SU-DHL-6 (cell line): ENCODE measurements at regions not wholly inside any gene's neighbourhood (a gene's known extent, or its start where the extent isn't known, plus 50 kb on each side); places are given as distances from the start of the nearest gene placed in this dataset.

Experiments used
- H2AFZ ChIP-seq: fragments of 200-600 bp; sonication (generic); 2 replicates; pipeline ENCODE4 v1.6.1; 2014; ENCODE audit warnings: low read depth, mild to moderate bottlenecking, moderate library complexity, mixed read lengths, antibody characterized with exemption, low read length; ENCODE audit not compliant: severe bottlenecking
- H3F3A ChIP-seq: fragments of 200-600 bp; shearing (Covaris generic); 2 replicates; pipeline ENCODE4 v1.6.0; 2016; ENCODE audit warnings: antibody characterized with exemption, mild to moderate bottlenecking; ENCODE audit not compliant: insufficient read depth
- H3K27ac ChIP-seq: fragments of 200-600 bp; sonication (generic); 2 replicates; pipeline ENCODE4 v1.5.1; 2016; ENCODE audit warnings: low read depth, mild to moderate bottlenecking, low read length, moderate library complexity, mixed read lengths
- H3K27me3 ChIP-seq: fragments of 200-600 bp; sonication (generic), shearing (Covaris generic); 2 replicates; pipeline ENCODE4 v1.6.0; 2014; ENCODE audit warnings: mild to moderate bottlenecking, low read length
- H3K36me3 ChIP-seq: fragments of 200-600 bp; sonication (generic); 2 replicates; pipeline ENCODE4 v1.6.1; 2014; ENCODE audit warnings: mild to moderate bottlenecking, low read length, mixed read lengths
- H3K4me2 ChIP-seq: fragments of 300-600, 200-600 bp; shearing (Covaris generic), sonication (generic); 2 replicates; pipeline ENCODE4 v1.6.0; 2014; ENCODE audit warnings: low read length, low read depth, mild to moderate bottlenecking; ENCODE audit not compliant: poor library complexity, severe bottlenecking
- H3K4me3 ChIP-seq: fragments of 200-600 bp; sonication (generic); 2 replicates; pipeline ENCODE4 v1.5.1; 2014; ENCODE audit warnings: antibody characterized with exemption, low read length, mild to moderate bottlenecking, mixed read lengths; ENCODE audit not compliant: insufficient read depth, poor library complexity, severe bottlenecking
- H3K79me2 ChIP-seq: fragments of 200-600 bp; sonication (generic); 2 replicates; pipeline ENCODE4 v1.6.1; 2014; ENCODE audit warnings: mild to moderate bottlenecking, low read length, moderate library complexity; ENCODE audit not compliant: insufficient read depth
- H3K9ac ChIP-seq: fragments of 200-600 bp; sonication (generic); 2 replicates; pipeline ENCODE4 v1.7.0; 2014; ENCODE audit warnings: mild to moderate bottlenecking, low read length
- H3K9me2 ChIP-seq: fragments of 200-600 bp; sonication (generic); replicated peaks from 2 replicates; pipeline ENCODE4 v1.6.1; 2014; ENCODE audit warnings: low read length; ENCODE audit not compliant: insufficient read depth
- H3K9me3 ChIP-seq: fragments of 200-600 bp; sonication (generic); 2 replicates; pipeline ENCODE4 v1.6.1; 2014; ENCODE audit warnings: low read length, mixed read lengths; ENCODE audit not compliant: insufficient read depth
- H4K20me1 ChIP-seq: fragments of 200-600 bp; sonication (generic); 2 replicates; pipeline ENCODE4 v1.6.1; 2014; ENCODE audit warnings: low read depth, mild to moderate bottlenecking, antibody characterized with exemption, low read length, moderate library complexity, mixed read lengths
- EZH2phosphoT487 ChIP-seq: fragments of 200-600 bp; sonication (generic), shearing (Covaris generic); conservative IDR thresholded peaks from 2 replicates; pipeline ENCODE4 v1.6.1; 2018; ENCODE audit warnings: mild to moderate bottlenecking, antibody characterized with exemption, low read length, moderate library complexity, mixed read lengths
- TF ChIP-seq, protein P1 (sequence below): fragments of 200-600 bp; sonication (generic); IDR thresholded peaks from one replicate; pipeline ENCODE4 v1.5.1; 2017; ENCODE audit warnings: antibody characterized with exemption, mild to moderate bottlenecking, low read length, moderate library complexity; ENCODE audit not compliant: insufficient read depth, poor library complexity, severe bottlenecking

DNA sequence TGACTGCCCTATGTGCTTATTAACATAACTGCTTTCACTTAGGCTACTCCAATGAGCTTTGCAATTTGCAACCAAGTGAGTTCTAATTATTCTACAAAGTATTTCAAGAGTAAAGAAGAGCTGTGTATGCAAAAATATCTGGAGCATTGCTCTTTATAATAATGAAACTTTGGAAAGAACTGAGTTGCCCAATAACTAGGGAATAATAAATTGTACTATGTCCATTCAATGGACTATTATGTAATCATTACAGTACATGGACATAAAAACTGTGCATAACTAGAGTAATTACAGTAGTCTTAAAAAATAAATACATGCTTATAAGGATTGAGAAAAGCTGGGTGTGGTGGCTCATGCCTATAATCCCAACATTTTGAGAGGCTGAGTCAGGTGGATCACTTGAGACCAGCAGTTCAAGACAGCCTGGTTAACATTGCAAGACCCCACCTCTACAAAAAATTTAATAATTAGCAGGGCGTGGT is 70.3 kb upstream of the JAK1 start:
- H3K9me3 ChIP-seq = no peaks in the 10 kb centered on the region
- H3K27me3 ChIP-seq = no peaks in the 10 kb centered on the region
- no peak overlapping the region for H3K4me3 ChIP-seq
- no peaks in the 10 kb centered on the region for H3K9me2 ChIP-seq
- no peaks in the 10 kb centered on the region for H3K79me2 ChIP-seq
- H3K9ac ChIP-seq = no peak overlapping the region
- H3K27ac ChIP-seq = no peak overlapping the region
- TF ChIP-seq, protein P1, sequence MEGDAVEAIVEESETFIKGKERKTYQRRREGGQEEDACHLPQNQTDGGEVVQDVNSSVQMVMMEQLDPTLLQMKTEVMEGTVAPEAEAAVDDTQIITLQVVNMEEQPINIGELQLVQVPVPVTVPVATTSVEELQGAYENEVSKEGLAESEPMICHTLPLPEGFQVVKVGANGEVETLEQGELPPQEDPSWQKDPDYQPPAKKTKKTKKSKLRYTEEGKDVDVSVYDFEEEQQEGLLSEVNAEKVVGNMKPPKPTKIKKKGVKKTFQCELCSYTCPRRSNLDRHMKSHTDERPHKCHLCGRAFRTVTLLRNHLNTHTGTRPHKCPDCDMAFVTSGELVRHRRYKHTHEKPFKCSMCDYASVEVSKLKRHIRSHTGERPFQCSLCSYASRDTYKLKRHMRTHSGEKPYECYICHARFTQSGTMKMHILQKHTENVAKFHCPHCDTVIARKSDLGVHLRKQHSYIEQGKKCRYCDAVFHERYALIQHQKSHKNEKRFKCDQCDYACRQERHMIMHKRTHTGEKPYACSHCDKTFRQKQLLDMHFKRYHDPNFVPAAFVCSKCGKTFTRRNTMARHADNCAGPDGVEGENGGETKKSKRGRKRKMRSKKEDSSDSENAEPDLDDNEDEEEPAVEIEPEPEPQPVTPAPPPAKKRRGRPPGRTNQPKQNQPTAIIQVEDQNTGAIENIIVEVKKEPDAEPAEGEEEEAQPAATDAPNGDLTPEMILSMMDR = no peak
- no peak for TF ChIP-seq EZH2phosphoT487
- H3F3A ChIP-seq = no peaks in the 10 kb centered on the region
- no peaks in the 10 kb centered on the region for H3K36me3 ChIP-seq
- no peak overlapping the region for H3K4me2 ChIP-seq
- no peak overlapping the region for H2AFZ ChIP-seq
- no peaks in the 10 kb centered on the region for H4K20me1 ChIP-seq

DNA sequence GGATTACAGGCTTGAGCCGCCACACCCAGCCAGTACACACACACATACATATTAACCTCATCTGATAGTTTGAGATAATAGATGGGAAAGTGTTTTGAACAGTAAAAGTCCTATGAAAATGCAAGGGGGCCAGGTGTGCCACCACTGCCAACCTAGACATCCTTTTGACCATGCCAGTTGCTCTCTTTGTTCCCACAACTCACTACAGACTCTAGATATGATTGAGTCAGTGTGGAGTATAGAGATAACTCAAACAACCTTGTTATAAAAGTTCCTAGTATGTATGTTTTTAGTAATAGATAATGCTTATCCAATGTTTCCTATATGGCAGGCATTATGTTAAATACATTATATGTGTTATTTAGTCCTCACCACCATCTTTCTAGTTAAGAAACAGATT is 72.7 kb upstream of the JAK1 start:
- Histone ChIP-seq H2AFZ (no peak overlapping the region), H3K27ac (no peak overlapping the region), H3K4me3 (no peak overlapping the region), H3K9ac (no peak overlapping the region), H3K79me2 (no peaks in the 10 kb centered on the region), H3K27me3 (no peaks in the 10 kb centered on the region), H3F3A (no peaks in the 10 kb centered on the region), H3K9me2 (no peaks in the 10 kb centered on the region), H3K4me2 (no peak overlapping the region), H3K9me3 (no peaks in the 10 kb centered on the region), H4K20me1 (no peaks in the 10 kb centered on the region), H3K36me3 (no peaks in the 10 kb centered on the region)
- TF ChIP-seq, protein P1 = no peak
- TF ChIP-seq EZH2phosphoT487 = no peak

DNA sequence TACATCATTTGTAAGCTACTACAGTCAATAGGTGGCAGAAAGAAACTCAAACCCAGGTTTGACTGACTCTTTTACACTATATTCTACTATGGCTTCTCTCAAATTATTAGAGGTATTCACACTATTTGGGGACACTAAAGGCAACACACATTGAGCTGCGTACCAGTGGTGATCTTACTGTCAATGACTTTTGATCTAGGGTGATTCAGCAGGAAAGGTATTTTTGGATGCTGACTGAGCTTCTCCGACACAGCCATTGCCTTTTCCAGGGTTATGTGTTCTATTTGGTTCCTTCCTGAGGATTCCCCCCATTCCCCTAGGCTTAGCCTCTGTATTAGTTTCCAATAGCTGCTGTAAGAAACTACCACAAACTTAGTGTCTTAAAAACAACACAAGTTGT is 73.2 kb upstream of the JAK1 start:
- Histone ChIP-seq H3K9me2 (no peaks in the 10 kb centered on the region), H3K27ac (no peak overlapping the region), H4K20me1 (no peaks in the 10 kb centered on the region), H2AFZ (no peak overlapping the region), H3F3A (no peaks in the 10 kb centered on the region), H3K79me2 (no peaks in the 10 kb centered on the region), H3K4me3 (no peak overlapping the region), H3K9ac (no peak overlapping the region), H3K9me3 (no peaks in the 10 kb centered on the region), H3K27me3 (no peaks in the 10 kb centered on the region), H3K4me2 (no peak overlapping the region), H3K36me3 (no peaks in the 10 kb centered on the region)
- TF ChIP-seq, protein P1 = no peak
- no peak for TF ChIP-seq EZH2phosphoT487

DNA sequence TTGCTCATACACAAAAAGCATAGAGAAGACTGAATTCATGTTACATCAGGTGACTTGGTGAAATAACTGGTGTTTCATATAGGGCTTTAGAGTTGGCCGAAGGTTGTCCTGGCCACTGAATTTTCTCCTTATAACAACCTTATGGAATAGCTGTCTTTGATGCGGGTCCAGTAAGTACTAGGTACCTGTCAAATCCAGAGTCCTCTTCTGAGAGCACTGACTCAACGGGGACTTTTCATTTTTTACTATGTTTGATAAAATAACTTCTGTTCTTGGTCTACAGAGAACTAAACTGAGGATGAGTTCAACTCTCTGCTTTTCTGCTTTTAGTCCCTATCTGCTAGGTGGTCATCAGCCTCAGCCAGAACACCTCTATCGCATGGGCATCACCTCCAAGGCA is 76.1 kb upstream of the JAK1 start:
- Histone ChIP-seq H3K4me2 (no peak overlapping the region), H3K9me2 (no peaks in the 10 kb centered on the region), H4K20me1 (no peaks in the 10 kb centered on the region), H3K79me2 (no peaks in the 10 kb centered on the region), H3K27ac (no peak overlapping the region), H3F3A (no peaks in the 10 kb centered on the region), H3K4me3 (no peak overlapping the region), H3K36me3 (no peaks in the 10 kb centered on the region), H3K9me3 (no peaks in the 10 kb centered on the region), H3K27me3 (no peaks in the 10 kb centered on the region), H3K9ac (no peak overlapping the region), H2AFZ (no peak overlapping the region)
- TF ChIP-seq, protein P1 = no peak
